ENCODE measurements at regions not wholly inside any gene's neighbourhood (a gene's known extent, or its start where the extent isn't known, plus 50 kb on each side); places are given as distances from the start of the nearest gene placed in this dataset.

- TF ChIP-seq ARNT (IDR thresholded peaks at IDR 0.05), result no peak
- TF ChIP-seq FOXK2 (IDR thresholded peaks at IDR 0.05), result no peak
- TF ChIP-seq SP1 (IDR thresholded peaks at IDR 0.05), result no peak
- no peak for TF ChIP-seq ELF4 (IDR thresholded peaks at IDR 0.05)
- no peak for TF ChIP-seq SUZ12 (IDR thresholded peaks at IDR 0.05)
- no peak for TF ChIP-seq LEF1 (IDR thresholded peaks at IDR 0.05; ENCODE audit: borderline replicate concordance)
- no peak for TF ChIP-seq L3MBTL2 (conservative IDR thresholded peaks at IDR 0.05)
- TF ChIP-seq NFRKB (IDR thresholded peaks at IDR 0.05), result no peak
Observed at GRCh38 chr4:176921256-176921655, 128.5 kb upstream of the VEGFC start.

All from HEK293T (cell line).